ENCODE measurements at regions not wholly inside any gene's neighbourhood (a gene's known extent, or its start where the extent isn't known, plus 50 kb on each side); places are given as distances from the start of the nearest gene placed in this dataset.
"Not testable (repeated sequence)": the region's sequence is repeated elsewhere in the genome, so short reads cannot be mapped to it uniquely, and the experiment has no call there.

DNA sequence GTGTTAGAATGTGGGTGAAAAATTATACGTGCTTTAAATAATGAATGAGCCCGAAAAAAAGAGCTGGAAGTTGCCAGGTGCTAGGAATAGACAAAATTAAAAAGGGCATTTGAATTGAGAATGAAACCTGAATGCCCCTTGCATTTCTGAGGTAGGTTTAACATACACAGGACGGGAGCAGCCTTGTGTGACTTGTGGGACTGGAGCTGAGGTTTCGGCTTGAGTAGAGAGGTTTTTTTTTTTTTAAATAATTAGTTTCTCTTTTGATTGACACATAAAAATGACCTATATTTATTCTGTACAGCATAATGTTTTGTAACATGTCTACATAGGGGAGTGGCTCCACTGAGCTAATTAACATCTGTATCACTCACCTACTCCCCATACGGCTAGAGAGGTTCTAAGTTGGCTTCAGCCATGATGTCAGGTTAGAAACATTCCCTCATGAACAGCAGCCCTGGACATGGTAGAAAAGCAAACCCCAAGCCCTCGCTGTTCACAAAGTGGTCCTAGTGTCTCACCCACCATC, 424.0 kb downstream of the TMEM121 start:
- DNase-seq, result not testable (repeated sequence)

DNA sequence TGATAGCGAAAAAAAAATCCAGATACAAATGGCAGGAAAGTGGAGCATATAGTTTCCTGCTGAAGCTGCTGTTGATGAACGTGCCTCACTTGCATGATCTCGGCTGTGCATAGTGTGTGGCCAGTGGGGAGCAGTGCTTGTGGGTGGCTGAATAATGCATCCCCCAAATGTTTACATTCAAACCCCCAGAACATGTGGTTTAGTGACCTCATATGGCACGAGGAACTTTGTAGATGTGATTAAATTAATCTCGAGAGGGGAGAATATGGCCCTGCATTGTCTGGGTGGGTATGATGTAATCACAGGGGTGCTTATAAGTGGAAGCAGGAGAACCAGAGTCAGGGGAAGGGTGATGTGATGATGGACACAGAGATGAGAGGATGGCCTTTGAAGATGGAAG, 425.0 kb downstream of the TMEM121 start:
- no peak for DNase-seq

DNA sequence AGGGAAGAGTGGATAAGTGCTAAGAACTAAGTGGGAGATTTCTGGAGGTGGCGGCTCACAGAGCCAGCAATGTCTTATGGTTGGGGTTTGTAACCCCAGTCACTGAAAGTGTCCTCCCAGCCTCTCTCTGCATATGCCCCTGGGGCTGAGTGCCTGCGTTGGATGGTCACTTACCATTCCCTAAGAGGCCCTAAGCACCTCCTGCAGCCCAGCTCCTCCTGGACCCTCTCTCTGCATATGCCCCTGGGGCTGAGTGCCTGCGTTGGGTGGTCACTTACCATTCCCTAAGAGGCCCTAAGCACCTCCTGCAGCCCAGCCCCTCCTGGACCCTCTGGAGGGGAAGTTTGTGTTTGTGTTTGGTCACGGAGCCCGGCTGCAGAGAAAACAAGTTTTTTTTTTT, 425.8 kb downstream of the TMEM121 start:
- no peak for DNase-seq

DNA sequence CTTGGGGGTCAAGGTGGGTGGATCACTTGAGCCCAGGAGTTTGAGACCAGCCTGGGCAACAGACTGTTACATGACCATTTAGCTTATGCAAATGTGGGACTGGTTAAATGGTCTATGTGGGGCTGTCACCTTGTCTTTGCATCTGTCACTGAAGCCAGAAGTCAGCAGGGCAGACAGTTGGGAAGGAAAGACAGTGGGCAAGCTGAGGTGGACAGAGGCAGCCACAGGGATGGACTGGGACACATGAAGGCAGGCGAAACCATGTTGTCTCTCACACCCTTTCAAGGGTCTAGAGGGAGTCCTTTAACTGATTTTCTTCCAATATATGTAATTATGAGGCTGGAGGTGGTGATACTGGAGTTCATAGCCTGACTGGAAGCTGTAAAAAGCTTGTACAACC, 426.4 kb downstream of the TMEM121 start:
- DNase-seq, result no peak

DNA sequence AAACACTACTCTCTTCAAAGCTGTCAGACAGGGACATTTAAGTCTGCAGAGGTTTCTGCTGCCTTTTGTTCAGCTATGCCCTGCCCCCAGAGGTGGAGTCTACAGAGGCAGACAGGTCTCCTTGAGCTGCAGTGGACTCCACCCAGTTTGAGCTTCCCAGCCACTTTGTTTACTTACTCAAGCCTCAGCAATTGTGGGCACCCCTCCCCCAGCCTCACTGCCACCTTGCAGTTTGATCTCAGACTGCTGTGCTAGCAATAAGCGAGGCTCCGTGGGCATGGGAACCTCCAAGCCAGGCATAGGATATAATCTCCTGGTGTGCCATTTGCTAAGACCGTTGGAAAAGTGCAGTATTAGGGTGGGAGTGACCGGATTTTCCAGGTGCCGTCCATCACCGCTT, 435.2 kb downstream of the TMEM121 start:
- not testable (repeated sequence) for DNase-seq

DNA sequence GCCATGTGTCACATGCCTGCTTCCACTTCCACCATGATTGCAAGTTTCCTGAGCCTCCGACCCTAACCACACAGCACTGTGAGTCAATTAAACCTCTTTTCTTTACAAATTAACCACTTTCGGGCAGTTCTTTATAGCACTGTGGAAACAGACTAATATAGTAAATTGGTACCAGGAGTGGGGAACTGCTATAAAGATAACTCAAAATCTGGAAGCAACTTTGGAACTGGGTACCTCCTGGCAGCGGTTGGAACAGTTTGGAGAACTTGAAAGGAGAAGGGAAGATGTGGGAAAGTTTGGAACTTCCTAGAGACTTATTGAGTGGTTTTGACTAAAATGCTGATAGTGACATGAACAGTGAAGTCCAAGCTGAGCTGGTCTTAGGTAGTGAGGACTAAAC, 436.1 kb downstream of the TMEM121 start:
- no peak for DNase-seq

DNA sequence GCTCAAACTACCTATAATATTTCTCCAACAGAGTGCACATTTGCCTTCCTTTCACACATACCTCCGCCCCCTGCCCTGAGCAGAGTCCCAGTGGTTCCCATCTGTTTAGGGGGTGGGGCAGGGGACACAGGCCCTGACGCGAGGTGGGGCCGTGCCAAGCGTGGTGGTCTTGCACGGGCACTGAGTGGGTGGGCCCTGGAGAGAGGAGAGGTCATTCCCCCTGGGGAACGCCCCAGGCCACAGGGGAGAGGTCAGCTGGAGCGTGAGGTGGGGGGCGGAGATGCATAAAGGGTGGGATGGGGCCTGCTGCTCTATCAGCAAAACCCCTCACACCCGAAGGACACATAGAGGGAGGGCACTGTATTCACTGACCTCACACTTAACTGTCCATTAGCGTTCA, 441.9 kb downstream of the TMEM121 start:
- no peak for DNase-seq

DNA sequence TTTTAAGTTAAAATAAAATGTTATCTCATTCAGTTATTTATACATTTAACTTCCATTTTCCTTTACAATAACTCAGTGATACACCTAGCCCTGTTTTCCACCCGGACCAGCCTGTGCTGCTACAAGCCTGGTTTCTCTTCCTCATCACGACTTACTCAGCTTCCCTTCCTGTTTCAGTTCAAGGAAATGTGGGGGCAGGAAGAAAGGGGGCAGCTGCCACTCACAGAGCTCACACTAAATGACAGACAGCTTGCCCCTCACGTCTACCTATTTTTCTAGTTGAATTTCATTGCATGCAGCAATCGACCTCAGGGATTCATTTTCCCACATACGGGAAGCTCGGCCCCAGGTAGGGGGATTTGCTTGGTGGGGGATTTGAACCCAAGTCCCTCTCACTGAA, 442.6 kb downstream of the TMEM121 start:
- DNase-seq, result not testable (repeated sequence)

DNA sequence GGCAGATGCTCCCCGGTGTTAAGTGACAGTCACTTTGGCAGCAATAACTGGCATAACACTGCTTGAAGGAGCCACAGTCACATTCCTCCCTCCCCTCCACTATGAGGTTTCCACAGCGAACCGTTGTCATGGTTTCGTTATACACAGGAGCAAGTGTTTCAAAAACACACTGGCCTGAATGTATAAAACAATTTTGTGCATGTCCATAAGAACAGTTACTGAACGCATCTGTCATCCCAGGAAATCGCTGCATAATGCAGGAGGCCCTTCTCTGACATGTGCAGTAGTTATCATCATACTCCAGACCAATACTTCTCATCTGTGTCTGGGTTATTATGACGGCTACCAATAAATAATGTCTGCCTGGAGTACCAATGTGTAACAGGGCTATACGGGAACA, 444.4 kb downstream of the TMEM121 start:
- DNase-seq, result not testable (repeated sequence)

DNA sequence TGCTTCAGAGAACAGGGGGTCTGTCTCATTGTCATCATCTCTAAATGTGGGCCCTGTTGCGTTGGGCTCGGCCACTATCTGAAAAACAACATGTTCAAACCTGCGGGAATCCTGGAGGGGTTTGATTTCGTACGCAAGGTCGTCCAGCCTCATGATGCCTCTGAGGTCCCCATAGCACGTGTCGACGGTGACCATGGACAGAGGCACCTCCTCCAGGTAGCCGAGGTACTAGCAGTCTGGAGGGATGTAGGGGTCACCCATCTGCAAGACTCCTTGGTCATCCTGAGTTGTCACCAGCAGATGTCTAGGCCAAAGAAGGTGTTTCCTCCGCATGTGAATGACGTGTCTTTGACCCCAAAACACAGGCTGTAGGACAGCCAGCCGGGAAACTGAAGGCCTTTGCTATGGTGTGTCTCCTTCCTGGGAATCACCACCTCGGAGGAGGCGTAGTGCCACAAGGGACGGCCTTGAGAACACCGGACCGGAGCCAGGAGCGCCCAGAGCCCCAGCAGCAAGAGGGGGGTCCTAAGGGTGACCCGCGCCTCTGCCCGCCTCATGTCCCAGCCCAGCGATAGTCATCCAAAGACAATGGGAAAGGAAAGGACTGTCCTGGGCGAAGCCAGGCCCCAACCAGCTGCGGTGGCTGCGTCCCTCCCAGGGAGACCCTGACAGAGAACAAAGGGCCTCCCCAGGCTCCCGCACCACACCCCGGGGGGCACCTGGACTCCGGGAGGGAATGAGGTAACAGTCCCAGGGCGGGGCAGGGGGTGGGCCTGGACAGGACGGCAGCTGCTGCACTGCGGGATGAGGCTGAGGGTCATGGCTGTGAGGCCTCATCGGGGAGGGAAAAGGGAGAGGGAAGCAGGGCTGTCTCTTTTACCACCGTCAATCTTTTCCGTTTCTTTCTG, 445.5 kb downstream of the TMEM121 start:
- DNase-seq, result no peak

DNA sequence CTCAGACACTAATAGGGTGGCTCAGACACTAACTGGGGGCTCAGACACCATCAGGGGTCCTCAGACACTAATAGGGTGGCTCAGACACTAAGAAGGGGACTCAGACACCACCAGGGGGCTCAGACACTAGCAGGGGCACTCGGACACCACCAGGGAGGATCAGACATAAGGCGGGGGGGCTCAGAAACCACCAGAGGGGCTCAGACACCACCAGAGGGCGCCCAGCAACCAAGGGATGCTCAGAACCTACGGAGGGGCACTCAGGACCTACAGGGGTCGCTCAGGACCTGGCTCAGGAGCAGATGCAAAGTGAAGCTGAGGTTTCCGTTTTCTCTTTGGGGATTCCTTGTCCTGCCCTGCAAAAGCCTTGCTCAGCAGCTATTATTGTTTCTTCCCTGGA, 448.5 kb downstream of the TMEM121 start:
- peak; percentile 62 for DNase-seq

DNA sequence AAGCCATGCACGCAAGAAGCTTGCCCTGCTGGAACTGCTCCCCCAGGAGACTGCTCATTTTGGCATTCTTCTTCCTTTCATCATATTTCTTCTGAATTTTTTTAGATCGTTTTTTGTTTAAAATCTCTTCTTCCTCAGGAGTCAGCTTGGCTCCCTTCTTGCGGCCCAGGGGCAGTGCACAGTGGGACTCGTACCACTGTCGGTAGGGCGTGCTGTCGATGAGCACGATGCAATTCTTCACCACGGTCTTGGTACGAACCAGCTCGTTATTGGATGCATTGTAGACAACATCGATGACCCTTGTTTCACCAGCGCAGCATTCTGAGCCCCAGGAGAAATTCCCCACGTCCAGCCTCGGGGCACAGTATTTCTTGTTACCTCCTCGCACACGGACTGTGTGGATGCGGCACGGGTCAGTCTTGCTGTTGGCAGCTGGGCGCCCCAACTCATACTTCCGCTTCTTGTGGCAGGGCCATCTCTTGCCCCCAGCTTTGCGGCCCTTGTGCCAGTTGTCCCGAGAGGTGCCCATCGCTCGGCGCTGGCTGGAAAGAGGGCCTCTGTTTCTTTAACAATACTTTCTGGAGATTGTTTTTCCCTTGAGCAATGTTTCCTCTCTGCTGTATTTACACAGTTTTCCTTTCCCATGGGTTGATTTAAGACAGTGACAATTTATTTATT, 452.4 kb downstream of the TMEM121 start:
- DNase-seq, result no peak

DNA sequence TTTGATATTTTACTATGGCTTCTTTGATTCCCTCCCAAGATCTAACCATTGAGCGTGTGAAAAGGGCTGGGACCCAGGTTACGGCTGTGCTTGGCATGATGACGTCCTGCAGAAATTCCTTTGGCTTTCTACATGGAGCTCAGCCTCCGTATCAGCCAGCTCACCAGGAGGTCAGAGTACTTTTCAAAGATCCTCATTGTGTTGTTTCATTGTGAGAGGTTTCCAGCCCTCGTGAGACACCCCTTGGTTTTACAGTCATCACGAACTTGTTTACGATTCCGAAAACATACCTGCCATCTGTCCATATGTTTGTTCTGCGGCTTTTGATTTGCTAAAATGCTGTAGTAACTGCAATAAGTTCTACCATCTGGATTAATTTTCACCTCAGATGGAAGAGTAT, 453.1 kb downstream of the TMEM121 start:
- DNase-seq, result no peak

DNA sequence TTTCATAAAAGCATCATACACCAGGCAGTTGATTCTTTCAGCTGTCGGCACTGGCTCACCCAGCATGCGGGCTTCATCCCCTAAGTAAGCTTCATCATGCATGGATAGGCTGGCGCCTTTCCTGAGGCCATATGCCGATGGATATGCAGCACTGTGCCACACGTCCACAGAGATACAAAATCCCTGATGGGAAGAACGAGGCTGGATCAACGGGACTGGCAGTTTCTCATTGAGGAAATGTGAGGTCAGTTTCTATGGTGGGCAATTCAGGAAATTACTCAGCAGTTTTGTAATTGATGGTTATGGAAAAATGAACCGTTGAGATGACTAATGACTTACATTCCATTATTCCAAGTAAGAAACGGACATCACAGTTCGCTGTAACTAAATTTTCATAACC, 453.8 kb downstream of the TMEM121 start:
- DNase-seq, result no peak

DNA sequence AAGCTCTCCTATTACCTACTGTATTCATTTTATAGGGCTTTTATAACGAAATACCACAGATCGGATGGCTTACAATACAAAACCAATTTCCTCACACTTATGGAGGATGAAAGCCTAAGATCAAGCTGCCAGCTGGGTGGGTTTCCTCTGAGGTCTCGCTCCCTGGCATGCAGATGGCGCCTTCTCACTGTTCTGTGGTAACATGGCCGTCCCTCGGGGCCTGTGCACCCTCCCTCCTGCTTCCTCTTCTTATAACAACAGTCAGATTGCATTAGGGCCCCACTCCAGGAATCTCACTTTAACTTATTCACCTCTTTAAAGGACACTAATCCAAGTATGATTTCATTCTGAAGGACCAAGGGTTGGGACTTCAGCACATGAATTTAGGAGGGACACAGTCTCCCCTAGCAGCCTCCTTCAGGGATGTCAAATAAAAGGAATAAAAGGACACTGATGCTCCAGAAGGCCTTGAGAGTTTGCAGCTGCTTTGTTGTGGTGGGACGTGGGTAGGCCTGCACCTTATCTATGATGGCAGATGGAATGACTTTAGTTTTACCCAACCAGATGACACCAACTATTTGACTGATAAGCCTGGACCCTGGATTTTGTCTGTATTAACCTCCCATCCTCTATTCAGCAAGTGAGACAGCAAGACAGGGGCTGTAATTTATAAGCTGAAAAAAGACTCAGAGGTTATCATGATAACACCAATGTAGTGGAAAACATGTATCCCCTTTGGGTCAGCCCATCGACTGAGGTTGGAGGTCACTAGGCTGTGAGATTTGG, 455.3 kb downstream of the TMEM121 start:
- DNase-seq, result peak; percentile 49

DNA sequence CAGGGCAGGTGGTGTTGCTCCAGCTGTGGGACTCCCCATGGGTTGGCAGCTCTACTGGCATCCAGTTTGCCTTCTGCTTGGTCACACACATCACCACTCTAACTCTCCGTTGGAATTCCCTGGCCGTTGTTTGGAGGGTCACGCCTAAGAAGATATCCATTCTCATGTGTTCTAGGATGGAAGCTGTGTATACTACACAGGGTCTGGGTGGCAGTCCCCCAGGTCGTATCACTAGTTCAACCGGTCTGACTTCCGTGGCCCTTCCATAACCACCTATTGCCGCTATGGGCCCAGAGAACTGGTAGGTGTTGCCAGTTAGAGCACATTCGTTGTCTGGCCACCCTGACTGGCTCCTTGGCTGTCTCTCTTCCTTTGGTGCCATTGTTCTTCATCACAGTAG, 456.3 kb downstream of the TMEM121 start:
- DNase-seq, result no peak

DNA sequence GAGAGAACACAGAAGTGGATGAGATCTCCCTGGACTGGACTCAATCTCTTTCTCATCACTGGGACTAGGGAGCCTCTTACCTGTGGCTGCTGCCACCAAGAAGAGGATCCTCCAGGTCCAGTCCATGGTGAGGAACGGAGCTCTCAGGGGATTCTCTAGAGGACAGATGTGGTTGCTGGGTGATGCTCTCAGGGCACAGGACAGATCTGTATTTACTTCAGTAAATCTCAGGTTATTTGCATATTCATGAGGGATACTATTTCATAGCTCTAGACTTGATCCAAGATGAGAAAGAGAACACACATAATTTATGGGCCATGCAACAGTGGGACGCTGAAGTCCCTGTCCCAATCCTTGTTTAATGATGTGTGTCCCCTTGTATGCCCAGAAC, 460.5 kb downstream of the TMEM121 start:
- no peak for DNase-seq

DNA sequence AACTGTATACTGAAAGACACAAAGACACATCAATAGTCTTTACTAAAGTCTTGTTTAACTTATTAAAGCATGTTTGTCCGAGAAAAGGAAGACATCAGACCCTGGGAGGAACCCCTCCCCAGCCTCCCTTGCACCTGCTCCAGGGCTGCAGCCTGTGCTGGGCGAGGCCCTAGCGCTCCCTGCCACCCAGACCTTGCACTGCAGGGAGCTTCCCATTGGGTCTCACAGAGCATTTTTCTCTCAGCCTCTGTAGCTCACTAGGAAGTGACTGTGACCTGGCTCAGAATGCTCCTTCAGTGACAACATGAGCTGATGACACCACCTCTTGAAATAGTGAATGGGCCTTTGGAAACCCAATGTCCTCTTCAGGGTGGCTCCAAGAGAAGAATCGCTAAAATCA, 461.2 kb downstream of the TMEM121 start:
- no peak for DNase-seq

DNA sequence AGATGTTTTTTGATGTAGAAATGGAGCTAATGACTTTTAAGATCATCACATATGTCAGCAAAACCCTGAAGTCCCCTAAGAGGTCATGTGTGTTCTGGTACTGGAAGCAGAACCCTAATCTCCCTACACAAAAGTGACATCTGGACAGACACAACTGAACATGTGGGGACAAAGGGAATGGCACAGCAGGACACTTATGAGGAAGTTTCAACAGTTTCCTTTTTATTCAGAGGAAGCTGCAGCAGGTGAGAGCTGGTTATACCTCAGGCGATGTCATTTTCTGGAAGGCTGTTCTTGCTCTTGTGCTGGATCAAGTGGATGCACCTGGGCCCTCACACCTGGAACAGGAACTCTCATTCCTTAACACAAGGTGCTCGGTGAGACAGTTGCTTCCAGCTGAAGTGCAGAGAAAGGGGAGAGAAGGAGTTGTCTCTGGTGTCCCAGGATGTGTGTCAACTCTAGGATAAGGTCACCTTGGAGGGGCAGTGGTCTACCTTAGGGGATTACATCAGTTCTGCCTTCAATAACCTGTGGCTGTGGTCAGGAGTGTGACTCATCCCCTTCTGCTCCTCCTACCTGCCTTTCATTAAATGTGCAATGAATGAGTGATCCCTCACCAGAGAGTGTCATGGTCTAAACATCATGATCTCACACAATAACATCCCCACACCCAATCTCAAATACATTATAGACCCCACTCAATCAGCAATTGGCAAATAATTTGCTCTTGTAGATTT, 463.4 kb downstream of the TMEM121 start:
- no peak for DNase-seq

DNA sequence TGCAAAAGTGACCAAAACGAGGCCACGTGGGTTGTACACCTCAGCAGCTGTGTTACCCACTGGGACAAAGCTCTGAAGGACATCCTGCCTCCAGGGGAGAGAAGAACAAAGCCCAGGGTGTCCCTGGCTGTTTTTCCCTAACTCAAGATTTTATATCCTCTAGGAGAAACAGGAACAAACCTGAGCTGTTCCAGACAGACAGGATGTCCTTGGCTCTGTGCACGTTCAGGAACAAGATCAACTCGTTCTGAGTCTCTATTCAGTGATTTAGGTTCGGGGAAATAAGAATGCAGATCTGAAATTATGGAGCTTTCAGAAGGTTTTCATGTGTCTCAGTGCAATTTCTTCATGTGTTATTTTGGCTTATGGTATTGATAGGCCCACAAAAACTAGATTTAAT, 465.3 kb downstream of the TMEM121 start:
- not testable (repeated sequence) for DNase-seq

DNA sequence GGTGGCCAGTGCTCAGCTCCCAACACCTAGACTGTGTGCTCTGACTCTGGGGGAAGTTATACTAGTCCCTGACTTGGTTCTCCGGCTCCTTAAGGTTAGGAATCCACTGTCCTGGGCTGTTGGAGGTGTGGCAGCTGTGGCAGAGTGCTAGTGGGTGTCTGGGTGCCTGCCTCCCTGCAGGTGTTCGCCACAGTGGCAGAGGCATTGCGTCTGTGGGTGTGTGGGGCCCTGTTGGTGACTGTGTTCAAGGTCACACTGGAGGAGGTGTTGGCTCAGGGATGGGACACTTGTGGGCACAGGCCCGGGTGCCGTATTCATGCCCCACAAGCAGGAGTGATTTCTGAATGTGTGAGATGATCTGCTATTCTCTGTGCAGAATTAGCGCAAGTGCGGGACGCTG, 467.4 kb downstream of the TMEM121 start:
- DNase-seq, result no peak

DNA sequence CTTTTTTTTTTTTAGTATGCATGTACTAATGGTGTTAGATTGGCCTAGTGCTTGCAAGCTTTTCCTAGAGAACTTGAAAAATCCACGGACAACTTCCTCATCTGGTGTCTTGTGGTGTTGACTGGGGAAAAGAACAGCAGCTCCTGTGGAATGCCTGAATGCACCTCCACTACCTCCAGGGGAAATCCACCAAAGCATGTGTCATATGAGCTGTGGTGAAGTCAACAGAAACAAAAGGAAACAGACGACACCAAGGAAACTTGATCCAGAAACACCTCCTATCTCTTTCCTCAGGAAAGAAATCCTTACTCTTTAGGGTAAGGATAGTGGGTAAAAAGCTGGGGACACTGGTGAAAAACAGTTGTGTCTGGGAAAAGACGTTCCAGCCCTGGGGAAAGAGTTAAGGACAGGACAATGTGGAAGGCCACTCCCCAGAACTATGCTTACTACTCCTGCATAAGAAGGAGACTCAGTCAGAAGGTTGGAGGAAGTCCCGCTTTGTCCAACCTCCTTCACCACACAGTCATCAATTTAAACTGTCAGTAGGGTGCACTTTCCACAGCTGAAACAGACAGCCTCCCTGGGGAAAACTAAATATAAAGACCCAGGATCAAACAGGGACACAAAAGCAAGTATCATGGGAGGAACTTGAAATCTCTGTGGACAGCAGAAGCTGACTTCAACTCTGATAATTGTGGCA, 468.8 kb downstream of the TMEM121 start:
- not testable (repeated sequence) for DNase-seq
